Uterus (tissue), 3 donors: ENCODE measurements at regions not wholly inside any gene's neighbourhood (a gene's known extent, or its start where the extent isn't known, plus 50 kb on each side); places are given as distances from the start of the nearest gene placed in this dataset.

Source experiments
- DNase-seq, 2 donors: peaks; one replicate each; pipeline ENCODE4 v3.0.0-alpha.2; 2019 to 2020
- H3K27ac ChIP-seq, 2 donors: fragments of 200-600 bp; sonication (generic); 1 replicate in 1 of 2; 2 replicates in 1 of 2; pipeline ENCODE4 v1.5.1; 2016 to 2018
- H3K27me3 ChIP-seq, 2 donors: fragments of 200-600 bp; sonication (generic); one replicate each; pipeline ENCODE4 v1.5.1; 2018 to 2019; ENCODE audit warnings: control low read depth in 1 of 2
- H3K36me3 ChIP-seq, 2 donors: fragments of 200-600 bp; sonication (generic); one replicate each; pipeline ENCODE4 v1.5.1; 2019; ENCODE audit warnings: control low read depth in 1 of 2
- H3K4me1 ChIP-seq, 2 donors: fragments of 200-600 bp; sonication (generic); one replicate each; pipeline ENCODE4 v1.5.1; 2018 to 2019; ENCODE audit warnings: control low read depth in 1 of 2
- H3K4me3 ChIP-seq, 2 donors: fragments of 200-600 bp; sonication (generic); 1 replicate in 1 of 2; 2 replicates in 1 of 2; pipeline ENCODE4 v1.5.1; 2018 to 2019; ENCODE audit warnings: mild to moderate bottlenecking in 1 of 2
- H3K9me3 ChIP-seq, 2 donors: fragments of 200-600 bp; sonication (generic); one replicate each; pipeline ENCODE4 v1.5.1; 2019; ENCODE audit warnings: control low read depth in 1 of 2
- CTCF ChIP-seq, 4 experiments: fragments of 200-600 bp in 2 of 4; fragments of 450-650 bp in 2 of 4; sonication (generic) in 2 of 4; IDR thresholded peaks; one replicate each; pipeline ENCODE4 v1.5.1; 2016 to 2019; ENCODE audit warnings: antibody characterized with exemption in 4 of 4, mild to moderate bottlenecking in 2 of 4, moderate library complexity in 1 of 4
- POLR2A ChIP-seq, 2 donors: fragments of 450-650 bp; IDR thresholded peaks; one replicate each; pipeline ENCODE4 v1.6.1; 2016; ENCODE audit warnings: antibody characterized with exemption in 2 of 2, mild to moderate bottlenecking in 1 of 2, moderate library complexity in 1 of 2
- intact Hi-C: fragments of 100-400 bp; cut with DNase I; formaldehyde crosslinking; loops from one replicate; pipeline ENCODE4 v1.15.1; 2023; ENCODE audit warnings: low total_unique reads
- donor health status: DM: yes; HTN: yes; CAD: no.

GRCh38 chr7:25408876-25409275 is 180.6 kb upstream of the NPVF start:
- TF ChIP-seq POLR2A (IDR thresholded peaks at IDR 0.05) (no peak), CTCF (IDR thresholded peaks at IDR 0.05) (no peak)
- H3K4me1 ChIP-seq, result peaks cover 12 to 22% of the 10 kb centered on the region in 2 donors
- H3K27ac ChIP-seq, result peak overlapping the region; percentile 74 to 76
- H3K36me3 ChIP-seq, result no peaks in the 10 kb centered on the region
- H3K4me3 ChIP-seq, result no peak overlapping the region
- intact Hi-C loops, result no loop called here
- peak; percentile 44 to 68 for DNase-seq
- H3K27me3 ChIP-seq, result no peaks in the 10 kb centered on the region
- no peaks in the 10 kb centered on the region for H3K9me3 ChIP-seq

GRCh38 chr7:25409897-25410636 is 181.8 kb upstream of the NPVF start:
- Histone ChIP-seq H3K9me3 (no peaks in the 10 kb centered on the region), H3K36me3 (no peaks in the 10 kb centered on the region), H3K4me1 (peaks cover 9 to 16% of the 10 kb centered on the region in 2 donors), H3K27ac (peak overlapping the region in 1 of 2 donors; percentile 74), H3K4me3 (no peak overlapping the region), H3K27me3 (no peaks in the 10 kb centered on the region)
- intact Hi-C loops, result no loop called here
- no peak for TF ChIP-seq CTCF (IDR thresholded peaks at IDR 0.05)
- no peak for TF ChIP-seq POLR2A (IDR thresholded peaks at IDR 0.05)
- DNase-seq, result no peak

- DNase-seq, result no peak
- intact Hi-C loops, result no loop called here
- Histone ChIP-seq H3K4me1 (no peaks in the 10 kb centered on the region), H3K27me3 (no peaks in the 10 kb centered on the region), H3K36me3 (no peaks in the 10 kb centered on the region), H3K9me3 (no peaks in the 10 kb centered on the region), H3K27ac (no peak overlapping the region), H3K4me3 (no peak overlapping the region)
- TF ChIP-seq POLR2A (IDR thresholded peaks at IDR 0.05) (no peak), CTCF (IDR thresholded peaks at IDR 0.05) (no peak)
Measured at GRCh38 chr7:25420771-25421170, 192.5 kb upstream of the NPVF start.

GRCh38 chr7:25424113-25424512 is 195.8 kb upstream of the NPVF start:
- intact Hi-C loops, result no loop called here
- Histone ChIP-seq H3K9me3 (no peaks in the 10 kb centered on the region), H3K27me3 (no peaks in the 10 kb centered on the region), H3K4me3 (no peak overlapping the region), H3K4me1 (peaks cover 0 to 4% of the 10 kb centered on the region in 2 donors), H3K27ac (no peak overlapping the region), H3K36me3 (no peaks in the 10 kb centered on the region)
- no peak for TF ChIP-seq CTCF (IDR thresholded peaks at IDR 0.05)
- TF ChIP-seq POLR2A (IDR thresholded peaks at IDR 0.05), result no peak
- no peak for DNase-seq

- TF ChIP-seq CTCF (IDR thresholded peaks at IDR 0.05) (no peak), POLR2A (IDR thresholded peaks at IDR 0.05) (no peak)
- Histone ChIP-seq H3K27me3 (no peaks in the 10 kb centered on the region), H3K4me3 (no peak overlapping the region), H3K4me1 (peaks cover 0 to 5% of the 10 kb centered on the region in 2 donors), H3K36me3 (no peaks in the 10 kb centered on the region), H3K27ac (no peak overlapping the region), H3K9me3 (no peaks in the 10 kb centered on the region)
- intact Hi-C loops, result no loop called here
- no peak for DNase-seq
Measured at GRCh38 chr7:25424855-25425254, 196.6 kb upstream of the NPVF start.
